ENCODE measurements at regions not wholly inside any gene's neighbourhood (a gene's known extent, or its start where the extent isn't known, plus 50 kb on each side); places are given as distances from the start of the nearest gene placed in this dataset.

DNA sequence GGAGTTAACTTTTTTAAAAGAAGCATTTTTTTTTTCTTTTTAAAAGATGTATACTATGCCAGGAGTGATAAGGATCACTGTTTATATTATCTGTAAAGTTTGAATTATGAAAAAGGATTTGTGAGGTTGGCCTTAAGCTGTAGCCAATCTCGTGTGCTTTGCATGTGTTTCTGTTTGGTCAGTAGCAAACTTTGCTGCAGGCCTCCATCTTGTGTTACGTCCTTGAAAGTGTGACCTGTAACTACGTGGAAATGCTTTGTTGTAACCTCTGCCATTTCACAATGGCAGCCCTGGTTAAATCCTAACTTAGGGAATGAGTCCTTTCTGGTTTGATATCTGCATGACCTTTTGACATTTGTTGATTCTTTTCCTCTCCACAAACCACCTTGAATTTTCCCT is 1345.6 kb downstream of the NSUN3 start:
- no peak for DNase-seq

DNA sequence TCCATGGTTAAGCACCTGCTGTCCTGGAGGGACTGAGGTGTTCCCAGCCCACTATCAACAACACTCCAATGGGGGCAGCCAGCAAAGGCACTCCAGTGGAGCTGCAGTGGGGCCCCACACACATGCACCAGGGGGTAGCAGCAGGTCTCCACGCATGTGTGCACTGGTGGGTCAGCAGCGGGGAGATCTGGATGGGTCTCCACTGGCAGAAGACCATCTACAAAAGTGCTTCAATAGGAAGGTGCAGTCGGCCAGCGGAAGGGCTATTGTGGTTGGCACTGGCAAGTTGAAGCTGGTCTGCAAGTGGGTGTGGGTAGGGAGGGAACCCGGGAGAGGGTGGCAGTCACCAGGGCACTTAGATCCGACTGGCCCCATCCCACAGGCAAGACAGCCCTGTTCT is 1355.4 kb downstream of the NSUN3 start:
- no peak for DNase-seq

DNA sequence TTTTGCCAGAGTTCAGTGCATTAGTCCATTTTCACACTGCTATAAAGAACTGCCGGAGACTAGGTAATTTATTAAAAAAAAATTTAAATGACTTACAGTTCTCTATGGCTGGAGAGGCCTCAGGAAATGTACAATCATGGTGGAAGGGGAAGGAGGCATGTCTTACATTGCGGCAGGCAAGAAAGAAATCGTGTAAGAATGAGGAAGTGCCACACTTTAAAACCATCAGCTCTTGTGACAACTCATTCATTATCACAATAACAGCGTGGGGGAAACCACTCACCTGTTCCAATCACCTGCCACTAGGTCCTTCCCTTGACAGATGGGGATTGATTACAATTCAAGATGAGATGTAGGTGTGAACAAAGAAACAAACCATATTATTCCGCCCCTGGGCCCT is 1361.4 kb downstream of the NSUN3 start:
- no peak for DNase-seq

DNA sequence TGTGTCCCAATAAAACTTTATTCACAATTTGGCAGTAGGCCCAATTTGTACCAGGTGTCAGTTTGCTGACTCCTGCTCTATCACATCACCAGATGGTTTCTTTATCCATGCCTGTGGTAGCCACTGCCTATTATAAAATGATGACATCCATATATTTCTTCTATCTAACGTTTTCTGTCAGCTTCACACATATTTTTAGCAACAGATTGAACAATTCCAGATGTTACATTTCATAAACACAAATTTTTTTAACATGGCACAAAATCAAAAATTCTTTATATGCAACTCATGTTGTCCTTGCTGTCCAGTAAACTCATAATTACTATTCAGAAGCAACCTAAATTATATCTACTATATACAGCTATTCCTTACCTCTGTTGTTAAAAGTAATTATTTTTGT is 1371.6 kb downstream of the NSUN3 start:
- no peak for DNase-seq

DNA sequence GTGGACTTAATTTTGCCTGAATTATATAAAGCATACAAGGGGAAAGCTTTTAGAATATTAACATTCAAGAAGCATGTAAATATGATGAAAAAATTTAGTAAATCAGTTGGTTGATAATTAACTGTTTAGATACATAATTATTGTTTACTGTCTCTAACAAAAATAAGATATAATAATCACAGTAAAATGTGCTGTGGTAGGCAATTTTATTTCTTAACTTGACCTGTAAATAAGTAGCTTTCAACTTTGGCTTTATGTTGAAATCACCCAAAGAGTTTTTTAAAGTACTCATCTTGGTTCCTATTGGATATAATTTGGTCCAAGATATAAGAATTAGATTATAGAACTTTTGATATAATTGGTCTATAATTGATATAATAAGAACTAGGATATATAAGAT is 1374.5 kb downstream of the NSUN3 start:
- DNase-seq, result no peak

DNA sequence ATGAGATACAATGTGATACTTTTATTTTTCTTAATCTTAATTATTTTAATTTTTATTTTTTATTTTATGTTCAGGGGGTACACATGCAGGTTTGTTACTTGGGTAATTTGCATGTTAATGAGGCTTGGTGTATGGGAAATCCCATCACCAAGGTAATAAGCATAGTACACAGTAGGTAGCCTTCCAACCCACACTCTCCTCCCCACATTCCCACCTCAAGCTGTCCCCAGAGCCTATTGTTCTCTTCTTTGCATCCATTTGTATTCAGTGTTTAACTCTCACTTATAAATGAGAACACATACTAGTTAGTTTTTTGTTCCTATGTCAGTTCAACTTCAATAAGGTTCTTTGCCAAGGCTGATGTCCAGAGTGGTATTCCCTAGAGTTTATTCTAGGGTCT is 1375.4 kb downstream of the NSUN3 start:
- DNase-seq, result no peak

DNA sequence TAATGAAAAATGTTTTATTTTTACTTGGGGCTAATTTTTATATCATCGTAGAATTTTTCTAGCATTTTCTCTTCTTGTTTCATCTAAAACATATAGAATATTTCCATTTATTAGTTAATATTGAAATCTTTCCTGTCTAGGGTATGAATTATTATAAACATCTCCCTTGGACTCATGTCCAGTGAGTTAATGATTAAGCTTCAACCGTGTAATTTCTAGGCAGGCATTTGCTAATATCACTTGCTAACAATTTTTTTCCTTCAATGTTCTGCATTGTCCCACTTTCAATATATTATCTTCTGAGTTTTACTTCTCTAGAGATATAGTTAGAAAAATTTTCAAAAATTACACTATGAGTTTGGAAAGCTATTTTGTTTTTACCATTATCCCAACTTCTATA is 1371.6 kb upstream of the EPHA6 start:
- DNase-seq, result no peak

DNA sequence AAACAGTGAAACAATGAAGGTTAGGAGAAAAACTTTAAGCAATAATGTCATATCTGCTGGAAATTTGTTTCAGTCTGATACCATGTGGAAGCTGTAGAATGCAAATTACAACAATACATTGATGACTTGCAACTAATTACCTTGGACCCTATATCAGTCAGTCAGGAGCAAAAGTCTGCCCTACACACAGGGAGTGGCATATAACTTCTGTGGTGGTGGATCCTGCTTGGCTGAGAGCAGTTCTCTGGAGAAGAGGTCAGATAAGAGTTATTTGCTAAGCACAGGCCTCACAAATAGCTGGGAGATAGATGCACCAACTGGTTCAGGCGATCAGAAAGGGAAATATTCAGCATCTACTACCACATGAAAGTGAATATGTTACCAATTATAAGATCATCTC is 1364.6 kb upstream of the EPHA6 start:
- no peak for DNase-seq

DNA sequence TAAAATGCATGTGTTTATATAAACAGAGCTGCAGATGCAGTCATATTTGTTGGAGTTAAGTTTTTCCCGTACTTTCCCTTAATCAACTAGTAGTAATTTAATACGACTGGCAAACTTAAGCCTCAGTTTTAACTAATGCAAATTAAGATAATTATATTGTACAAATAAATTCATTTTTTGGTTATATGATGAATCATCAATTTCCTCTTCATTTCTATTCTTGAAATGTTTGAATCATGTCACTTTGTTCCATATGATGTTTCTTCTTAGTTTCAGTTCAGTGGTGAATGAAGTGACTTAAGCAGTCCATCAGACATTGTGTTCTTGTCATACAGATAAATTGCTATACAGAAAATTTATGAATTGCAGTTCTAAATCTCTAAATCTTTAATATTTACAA is 1361.2 kb upstream of the EPHA6 start:
- DNase-seq, result no peak

DNA sequence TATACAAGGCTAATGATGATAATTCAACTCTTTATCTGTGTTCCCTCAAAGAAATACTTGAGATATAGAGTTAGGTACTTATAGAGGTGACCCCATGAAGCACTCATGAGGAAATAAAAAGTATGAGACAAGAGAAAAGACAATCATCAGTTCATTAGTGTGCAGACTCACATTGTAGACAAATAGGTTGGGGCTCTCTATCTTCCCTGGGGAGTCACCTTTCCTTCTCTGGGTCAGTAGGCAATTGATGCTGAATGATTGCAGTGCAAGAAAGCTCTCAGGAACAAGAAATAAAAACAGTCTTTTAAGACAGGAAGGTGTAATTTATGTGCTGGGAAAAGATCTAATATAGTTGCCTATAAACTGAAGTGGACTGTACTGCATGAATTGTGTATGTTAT is 1357.6 kb upstream of the EPHA6 start:
- DNase-seq, result no peak

DNA sequence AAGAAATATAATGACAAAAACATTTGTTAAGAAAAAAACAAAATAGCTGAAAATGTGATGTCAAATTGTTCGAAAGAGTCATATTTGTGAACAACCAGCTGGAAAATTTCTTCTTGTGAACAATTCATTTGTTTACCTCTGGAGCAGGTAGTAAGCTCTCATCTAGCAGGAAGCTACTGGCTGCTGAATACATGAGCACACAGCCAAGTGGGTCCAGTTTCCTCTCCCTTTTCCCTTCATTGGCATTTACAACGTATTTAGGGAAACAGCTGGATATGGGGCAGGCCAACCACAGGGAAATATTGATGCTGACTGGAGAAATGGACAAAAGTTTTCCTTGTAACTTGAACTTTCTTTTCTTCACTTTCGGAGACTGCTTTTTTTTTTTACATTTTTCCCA is 1354.7 kb upstream of the EPHA6 start:
- no peak for DNase-seq

DNA sequence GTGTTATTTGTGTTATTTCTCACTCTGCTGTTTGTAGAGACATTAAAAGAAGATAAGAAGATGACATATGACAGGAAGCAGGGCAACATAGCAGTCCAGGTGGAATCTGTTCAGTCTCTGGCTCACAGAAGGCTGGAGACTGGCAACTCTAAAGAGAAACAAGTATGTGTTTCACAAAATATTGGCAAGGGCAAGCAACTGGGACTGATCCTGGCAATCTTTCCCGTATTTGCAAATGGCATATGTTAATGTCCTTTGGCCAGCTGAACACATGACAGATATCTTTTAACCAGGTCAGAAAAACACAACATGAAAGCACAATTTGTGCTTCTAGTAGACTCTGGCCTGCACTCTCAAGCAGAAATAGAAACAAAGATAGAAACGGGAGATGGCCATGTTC is 1354.1 kb upstream of the EPHA6 start:
- DNase-seq, result no peak

DNA sequence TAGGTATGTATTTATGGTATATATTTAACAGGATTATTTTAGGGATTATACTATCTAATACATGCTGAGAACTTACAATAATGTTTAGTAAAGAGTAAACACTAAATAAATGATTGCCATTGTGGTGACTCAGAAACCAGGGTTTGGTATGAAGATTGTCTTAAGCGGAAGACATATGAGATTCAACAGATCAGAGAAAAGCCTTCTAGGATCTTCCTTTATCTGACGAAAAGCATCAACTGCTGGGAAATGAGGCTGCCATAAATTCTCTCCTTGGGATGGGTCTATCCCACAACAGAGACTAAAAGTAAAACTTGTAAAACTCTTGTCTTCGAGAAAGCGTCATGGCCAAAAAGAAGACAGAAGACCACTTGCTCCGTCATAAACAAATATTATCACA is 1352.2 kb upstream of the EPHA6 start:
- no peak for DNase-seq

DNA sequence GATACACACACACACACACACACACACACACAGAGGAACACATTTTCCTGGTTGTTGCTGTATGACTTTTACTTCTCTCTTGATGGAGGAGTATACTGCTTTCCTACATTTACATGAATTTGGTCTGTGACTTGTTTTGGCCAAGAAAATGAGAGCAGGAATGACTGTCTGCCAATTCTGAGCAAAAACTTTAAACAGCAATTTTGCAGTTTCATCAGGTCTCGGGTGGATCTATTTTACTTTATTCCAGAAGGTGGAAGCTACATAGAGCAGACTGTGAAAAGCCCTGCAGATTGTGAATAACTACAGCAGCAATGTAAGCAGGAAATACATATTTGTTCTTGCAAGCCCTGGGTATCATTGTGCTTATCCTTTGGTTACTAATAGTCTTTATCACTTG is 1350.0 kb upstream of the EPHA6 start:
- peak; percentile 45 for DNase-seq

DNA sequence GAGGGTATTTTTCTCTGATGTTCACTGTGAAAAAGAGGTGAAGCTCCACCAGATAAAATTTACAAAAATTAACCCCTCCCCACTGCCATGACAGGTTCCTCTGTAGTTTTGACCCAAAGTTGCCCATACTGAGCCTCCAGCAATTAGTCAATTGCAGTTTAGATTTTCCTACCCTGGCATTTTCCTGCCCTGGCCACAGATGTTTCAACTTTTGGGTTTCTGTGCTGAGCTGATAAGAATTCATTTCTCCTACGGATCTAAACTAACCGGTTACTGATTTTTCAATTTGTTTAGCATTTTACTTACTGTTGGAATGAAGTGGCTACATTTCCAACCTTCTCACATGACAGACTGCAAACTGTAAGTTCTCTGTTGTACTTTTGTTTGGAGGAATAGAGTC is 1346.1 kb upstream of the EPHA6 start:
- no peak for DNase-seq

DNA sequence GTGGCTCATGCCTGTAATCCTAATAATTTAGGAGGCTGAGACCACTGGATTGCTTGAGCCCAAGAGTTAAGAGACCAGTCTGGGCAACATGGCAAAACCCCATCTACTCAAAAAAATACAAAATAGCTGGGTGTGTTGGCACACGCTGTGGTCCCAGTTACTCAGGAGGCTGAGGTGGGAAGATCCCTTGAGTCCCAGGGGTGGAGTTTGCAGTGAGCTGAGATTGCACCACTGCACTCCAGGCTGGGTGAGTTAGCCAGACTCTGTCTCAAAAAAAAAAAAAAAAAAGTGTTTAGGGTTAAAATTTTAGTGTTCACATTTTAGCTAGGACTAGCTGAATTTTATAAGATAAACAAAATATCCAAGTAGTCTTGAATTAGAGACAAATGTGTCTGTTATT is 1340.1 kb upstream of the EPHA6 start:
- DNase-seq, result no peak

DNA sequence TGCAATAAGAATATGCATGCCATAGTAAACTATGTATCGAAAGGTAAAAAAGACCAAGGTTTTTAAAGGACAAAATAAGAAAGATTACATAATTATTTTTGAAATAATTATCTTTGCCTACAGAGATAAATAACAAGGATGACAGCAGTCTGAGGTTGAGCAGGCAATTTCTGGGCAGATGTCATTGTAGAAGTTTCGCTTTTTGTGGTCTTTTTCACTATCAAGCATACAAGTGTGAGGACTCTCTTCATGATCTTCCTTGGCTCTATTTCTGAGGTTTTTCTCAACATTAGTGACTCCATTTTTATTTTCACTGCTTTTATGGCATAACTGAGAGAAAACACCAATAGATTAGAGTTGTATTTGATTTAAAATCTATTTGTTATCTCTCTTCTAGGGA is 1337.9 kb upstream of the EPHA6 start:
- no peak for DNase-seq

DNA sequence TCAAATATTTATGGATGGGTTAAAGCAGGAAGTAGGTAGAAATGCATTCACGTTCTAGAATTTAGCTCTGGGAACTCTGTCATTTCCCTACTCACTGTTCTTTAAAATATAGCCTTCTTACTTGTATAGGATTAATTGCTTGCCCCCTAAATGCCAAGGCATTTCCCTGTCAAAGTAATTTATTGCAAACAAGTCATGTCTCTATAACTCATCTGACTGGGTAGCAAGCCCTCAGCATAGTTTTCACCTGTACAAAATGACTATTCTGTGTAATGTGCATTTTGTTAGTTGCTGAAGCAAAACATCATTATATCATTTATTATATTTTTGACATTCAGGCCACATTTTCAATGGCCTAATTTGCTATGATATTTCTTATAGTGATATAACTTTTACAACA is 1308.2 kb upstream of the EPHA6 start:
- DNase-seq, result no peak

DNA sequence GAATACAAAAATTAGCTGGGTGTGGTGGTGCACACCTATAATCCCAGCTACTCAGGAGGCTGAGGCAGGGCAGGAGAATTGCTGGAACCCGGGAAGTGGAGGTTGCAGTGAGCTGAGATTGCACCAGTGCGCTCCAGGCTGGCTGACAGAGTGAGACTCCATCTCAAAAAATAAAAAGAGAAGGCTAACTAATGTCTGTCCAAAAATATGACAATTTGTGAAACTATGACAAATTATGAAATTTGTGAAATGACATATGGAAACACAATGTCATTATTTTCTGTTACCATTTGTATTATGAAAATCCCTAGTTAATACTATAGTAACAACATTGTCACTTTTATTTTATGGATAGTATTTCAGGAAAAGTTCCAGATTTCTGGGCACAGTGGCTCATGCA is 1306.3 kb upstream of the EPHA6 start:
- no peak for DNase-seq

DNA sequence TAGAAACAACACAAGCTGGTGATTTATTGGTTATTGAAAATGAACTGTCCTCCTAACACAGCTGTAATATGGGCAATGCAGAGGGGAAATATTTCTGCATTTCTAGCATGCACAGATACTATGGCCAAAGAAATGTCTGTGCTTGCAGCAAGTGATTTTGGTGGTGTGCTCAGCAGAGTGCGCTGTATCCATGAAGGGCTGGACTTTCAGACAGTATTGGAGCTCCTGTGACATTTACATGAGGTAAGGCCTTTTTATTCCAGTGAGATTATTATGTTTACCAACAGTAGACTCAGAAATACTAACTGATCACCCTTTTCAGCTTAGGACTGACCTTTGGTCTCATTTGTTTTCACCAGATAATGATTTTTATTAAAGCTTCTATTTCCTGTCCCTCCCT is 1302.6 kb upstream of the EPHA6 start:
- no peak for DNase-seq

DNA sequence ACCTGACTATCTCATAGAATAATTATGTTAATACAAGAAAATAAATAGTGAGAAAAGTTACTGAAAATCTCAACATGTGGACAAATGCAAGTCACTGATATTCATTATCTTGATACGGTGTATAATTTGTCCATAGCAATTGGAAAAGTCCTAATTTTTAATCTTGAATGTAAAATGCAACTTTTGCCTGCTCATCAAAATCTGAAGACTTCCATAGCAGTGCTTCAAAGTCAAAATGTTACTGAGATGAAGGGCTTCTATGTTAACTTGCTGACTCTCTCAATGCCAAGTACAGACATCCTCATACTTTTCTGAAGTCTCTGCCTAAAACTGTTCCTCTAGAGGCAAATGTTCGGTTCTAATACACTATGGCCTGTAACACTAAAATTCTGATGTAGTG is 1300.1 kb upstream of the EPHA6 start:
- no peak for DNase-seq

DNA sequence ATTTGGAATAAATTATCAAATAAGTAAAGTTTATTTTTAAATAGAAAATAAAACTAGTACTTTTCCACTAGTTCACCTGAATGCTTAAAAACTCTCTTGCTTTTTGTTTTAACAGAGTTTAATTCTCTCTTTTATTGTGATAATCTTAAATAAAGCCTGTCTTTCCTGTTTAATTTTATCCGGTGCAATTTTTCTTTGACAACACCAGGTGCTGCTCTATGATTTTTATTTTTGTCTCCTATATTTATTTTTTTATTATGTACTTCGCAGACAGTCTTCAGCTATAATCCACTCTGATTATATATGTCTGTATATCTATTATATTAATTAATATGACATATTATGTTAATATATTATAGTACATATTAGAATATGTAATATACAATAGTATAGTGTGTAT is 1293.0 kb upstream of the EPHA6 start:
- DNase-seq, result no peak

DNA sequence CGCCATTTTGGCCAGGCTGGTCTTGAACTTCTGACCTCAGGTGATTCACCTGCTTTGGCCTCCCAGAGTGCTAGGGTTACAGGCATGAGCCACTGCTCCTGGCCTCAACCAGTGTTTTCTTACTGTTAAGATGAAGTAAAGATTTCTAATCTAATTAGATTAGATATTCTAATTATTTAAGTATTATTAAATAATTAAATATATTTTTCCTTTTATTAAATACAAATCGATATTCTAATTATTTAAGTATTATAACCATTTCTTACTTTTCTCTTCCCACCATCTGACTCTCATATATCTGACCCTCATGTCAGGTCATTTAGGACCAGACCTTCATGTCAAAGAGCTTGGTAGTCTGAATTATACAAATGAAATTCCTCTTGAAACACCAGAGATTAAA is 1291.9 kb upstream of the EPHA6 start:
- no peak for DNase-seq

DNA sequence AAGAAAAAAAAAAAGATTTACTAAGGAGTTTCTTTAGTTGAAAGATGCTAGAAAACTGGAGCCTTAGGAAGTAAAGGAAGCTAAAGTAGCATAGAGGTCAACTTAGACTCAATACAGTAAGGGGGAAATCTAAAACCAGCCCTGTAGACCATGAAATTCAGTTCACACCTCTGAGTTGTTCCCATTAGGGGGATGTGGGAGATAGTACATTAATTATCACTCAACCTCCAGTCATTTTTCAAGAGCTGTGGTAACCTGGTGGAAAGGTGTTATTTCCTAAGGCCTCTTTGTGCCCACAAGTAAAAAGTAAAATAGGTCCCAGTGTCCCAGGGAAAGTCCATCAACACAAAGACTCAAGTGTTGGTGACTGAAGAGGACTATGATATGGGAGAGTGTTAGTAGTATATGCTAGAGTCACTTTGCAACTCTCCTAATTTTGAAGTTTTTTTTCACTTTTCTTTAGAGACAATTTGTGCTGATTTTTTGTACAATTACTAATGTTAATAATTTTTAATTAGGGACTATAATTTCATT is 1274.4 kb upstream of the EPHA6 start:
- no peak for DNase-seq

DNA sequence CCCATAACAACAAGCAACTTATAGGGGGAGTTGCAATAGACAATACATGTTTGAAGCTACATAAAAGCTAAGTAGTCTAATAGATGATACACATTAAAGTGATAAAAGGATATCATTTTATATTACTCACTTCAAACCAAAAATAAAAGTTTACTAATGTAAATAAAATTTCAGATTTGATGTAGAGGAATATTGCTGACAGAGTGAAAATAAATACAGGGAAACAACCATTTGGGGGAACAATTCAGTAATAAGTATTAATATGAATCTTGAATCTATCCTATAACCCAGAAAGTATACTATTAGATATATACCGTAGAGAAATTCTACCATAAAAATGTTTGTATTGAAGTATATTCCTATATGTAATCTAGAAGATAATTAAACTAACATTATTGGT is 1248.9 kb upstream of the EPHA6 start:
- DNase-seq, result no peak

DNA sequence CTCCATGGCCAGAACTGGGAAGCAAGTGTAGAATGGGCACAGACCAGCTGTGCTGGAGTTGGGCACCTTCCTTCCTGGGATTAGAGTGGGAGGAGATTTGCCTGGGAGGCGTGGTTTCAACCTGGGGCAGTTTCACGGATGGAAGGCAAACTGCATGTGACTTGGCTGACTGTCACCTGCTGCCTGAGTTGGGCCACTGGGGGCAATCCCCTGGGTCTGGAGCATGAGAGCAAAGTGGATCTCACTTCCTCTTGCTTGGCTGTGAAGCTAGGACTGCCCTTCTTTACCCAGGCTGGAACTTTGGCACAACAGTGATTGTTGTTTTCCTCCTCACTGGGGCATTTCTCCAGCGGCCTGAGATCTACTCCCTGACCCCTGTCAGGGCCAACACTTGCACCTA is 1247.0 kb upstream of the EPHA6 start:
- DNase-seq, result no peak
